Activated CD4-positive, alpha-beta memory T cell treated with anti-CD3 and anti-CD28 coated beads for 36 hours (primary cell): ENCODE measurements at regions not wholly inside any gene's neighbourhood (a gene's known extent, or its start where the extent isn't known, plus 50 kb on each side); places are given as distances from the start of the nearest gene placed in this dataset.

Source experiments
- CTCF ChIA-PET: fragments of 350-600 bp; sonication (Branson Sonifier 250); formaldehyde crosslinking; loops from one replicate; lab custom pipeline; 2021; ENCODE audit warnings: antibody characterized with exemption, inconsistent platforms; lab: Charles Lee
- POLR2A ChIA-PET: fragments of 350-600 bp; sonication (Branson Sonifier 250); formaldehyde crosslinking; loops from one replicate; lab custom pipeline; 2021; ENCODE audit warnings: antibody characterized with exemption; lab: Charles Lee
- DNase-seq: peaks from one replicate; pipeline ENCODE4 v3.0.0-alpha.2; 2020
- H3K27ac Mint-ChIP-seq: one replicate; pipeline ENCODE4 v1.8.0; 2021; ENCODE audit warnings: mixed read lengths
- H3K27me3 Mint-ChIP-seq: one replicate; pipeline ENCODE4 v1.8.0; 2021; ENCODE audit warnings: mixed read lengths
- H3K36me3 Mint-ChIP-seq: one replicate; pipeline ENCODE4 v1.8.0; 2021; ENCODE audit warnings: mixed read lengths
- H3K4me1 Mint-ChIP-seq: one replicate; pipeline ENCODE4 v1.8.0; 2021; ENCODE audit warnings: low read depth, mixed read lengths
- H3K4me3 Mint-ChIP-seq: one replicate; pipeline ENCODE4 v1.8.0; 2021; ENCODE audit warnings: mild to moderate bottlenecking, mixed read lengths
- H3K9me3 Mint-ChIP-seq: one replicate; pipeline ENCODE4 v1.8.0; 2021; ENCODE audit warnings: mixed read lengths
- intact Hi-C: fragments of 100-400 bp; cut with micrococcal nuclease; formaldehyde crosslinking; loops from one replicate; pipeline ENCODE4 v1.15.1; 2023

DNA sequence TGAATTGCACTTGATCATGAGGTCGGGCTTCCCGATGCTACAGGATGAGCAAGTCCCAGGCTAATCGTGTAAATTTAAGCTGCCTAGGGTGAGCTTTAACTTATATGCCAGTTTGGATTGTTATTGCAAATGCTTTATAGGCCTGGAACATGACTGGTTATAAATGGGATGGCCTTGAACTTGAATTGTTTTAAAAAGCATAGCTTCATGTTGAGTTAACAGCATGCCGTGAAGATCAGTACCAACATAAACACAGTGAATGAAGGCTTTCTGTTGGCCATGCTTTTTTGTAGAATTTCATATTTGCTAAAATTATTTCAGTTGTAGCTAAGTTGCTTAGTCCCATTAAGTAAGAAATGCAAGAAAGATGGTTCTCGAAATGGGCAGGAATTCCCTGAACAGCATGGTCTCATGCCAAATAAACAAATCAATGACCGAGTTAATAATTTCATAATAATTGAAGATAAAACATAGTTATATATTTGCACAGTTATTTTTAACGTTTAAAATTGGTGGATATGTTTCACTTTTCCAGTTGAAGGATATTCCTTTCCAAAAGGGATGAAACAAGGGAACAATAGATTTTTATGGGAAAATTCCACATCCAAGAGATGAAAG is 76.6 kb upstream of the ARID1B start:
- Mint-ChIP-seq H3K9me3 (no peaks in the 10 kb centered on the region), H3K4me1 (peaks cover 21% of the 10 kb centered on the region), H3K27me3 (peaks cover 5% of the 10 kb centered on the region), H3K27ac (no peak overlapping the region), H3K36me3 (no peaks in the 10 kb centered on the region), H3K4me3 (no peak overlapping the region)
- ChIA-PET POLR2A (no interaction called here), CTCF (interaction anchor here (0.9 kb wide), 1 partner anchor 21 kb away, joined by 5 read pairs; no protein-coding TSS in a partner anchor)
- no peak for DNase-seq
- intact Hi-C loops = no loop called here

GRCh38 chr6:156699935-156700334 is 77.2 kb upstream of the ARID1B start:
- peaks cover 21% of the 10 kb centered on the region for H3K4me1 Mint-ChIP-seq
- H3K4me3 Mint-ChIP-seq = no peak overlapping the region
- H3K36me3 Mint-ChIP-seq = no peaks in the 10 kb centered on the region
- peaks cover 3% of the 10 kb centered on the region for H3K27me3 Mint-ChIP-seq
- DNase-seq = no peak
- intact Hi-C loops = loop anchor here (10.0 kb wide), 1 partner anchor 255 kb away; no protein-coding TSS in a partner anchor
- POLR2A ChIA-PET = no interaction called here
- CTCF ChIA-PET = interaction anchor here (0.9 kb wide), 1 partner anchor 21 kb away, joined by 5 read pairs; no protein-coding TSS in a partner anchor
- no peak overlapping the region for H3K27ac Mint-ChIP-seq
- H3K9me3 Mint-ChIP-seq = no peaks in the 10 kb centered on the region

- Mint-ChIP-seq H3K27me3 (peaks cover 3% of the 10 kb centered on the region), H3K4me1 (peaks cover 24% of the 10 kb centered on the region), H3K27ac (no peak overlapping the region), H3K9me3 (no peaks in the 10 kb centered on the region), H3K4me3 (no peak overlapping the region), H3K36me3 (no peaks in the 10 kb centered on the region)
- POLR2A ChIA-PET = no interaction called here
- intact Hi-C loops = loop anchor here (10.0 kb wide), 1 partner anchor 256 kb away; no protein-coding TSS in a partner anchor
- peak; percentile 38 for DNase-seq
- CTCF ChIA-PET = no interaction called here
Measured at GRCh38 chr6:156699017-156699421, 78.2 kb upstream of the ARID1B start.

DNA sequence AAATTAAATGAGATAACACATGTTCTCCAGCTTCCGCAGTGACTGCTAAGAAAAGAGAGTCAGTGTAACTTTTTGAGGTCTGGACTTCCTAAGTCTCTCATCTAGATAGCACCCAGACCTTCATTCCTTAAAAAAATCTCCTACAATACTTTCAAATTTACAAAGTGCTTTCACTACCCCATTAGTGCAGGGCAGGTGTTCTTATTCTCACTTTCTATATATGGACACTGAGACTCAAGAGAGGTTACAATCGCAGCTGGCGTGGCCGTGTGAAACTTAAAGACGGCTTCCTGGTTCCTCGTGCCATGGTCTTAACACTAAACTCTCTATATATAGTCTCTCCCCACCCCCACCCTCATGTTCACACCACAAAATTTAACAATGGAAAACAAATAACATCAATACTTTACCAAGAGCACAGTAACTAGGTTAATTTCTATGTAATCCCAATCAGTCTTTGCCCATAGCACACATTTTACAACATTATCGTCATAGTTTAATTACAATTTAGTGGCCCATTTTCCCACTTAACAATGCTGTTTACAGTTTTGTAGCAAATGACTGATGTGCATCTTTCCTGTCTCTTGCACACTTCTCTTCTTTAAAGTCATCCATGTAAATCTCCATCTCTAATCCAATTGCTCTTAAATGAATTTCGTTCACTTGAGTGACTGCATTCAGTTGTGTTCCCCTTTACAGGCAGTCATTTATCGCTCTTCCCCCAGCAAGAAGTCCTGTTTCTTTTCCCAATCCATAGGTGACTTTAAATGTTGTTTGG is 78.8 kb upstream of the ARID1B start:
- no peak for DNase-seq
- Mint-ChIP-seq H3K9me3 (no peaks in the 10 kb centered on the region), H3K4me1 (peaks cover 24% of the 10 kb centered on the region), H3K36me3 (no peaks in the 10 kb centered on the region), H3K4me3 (no peak overlapping the region), H3K27ac (no peak overlapping the region), H3K27me3 (peaks cover 3% of the 10 kb centered on the region)
- ChIA-PET POLR2A (no interaction called here), CTCF (interaction anchor here (0.5 kb wide), 1 partner anchor 951 kb away, joined by 3 read pairs; no protein-coding TSS in a partner anchor)
- intact Hi-C loops = loop anchor here (10.0 kb wide), 1 partner anchor 256 kb away; no protein-coding TSS in a partner anchor

DNA sequence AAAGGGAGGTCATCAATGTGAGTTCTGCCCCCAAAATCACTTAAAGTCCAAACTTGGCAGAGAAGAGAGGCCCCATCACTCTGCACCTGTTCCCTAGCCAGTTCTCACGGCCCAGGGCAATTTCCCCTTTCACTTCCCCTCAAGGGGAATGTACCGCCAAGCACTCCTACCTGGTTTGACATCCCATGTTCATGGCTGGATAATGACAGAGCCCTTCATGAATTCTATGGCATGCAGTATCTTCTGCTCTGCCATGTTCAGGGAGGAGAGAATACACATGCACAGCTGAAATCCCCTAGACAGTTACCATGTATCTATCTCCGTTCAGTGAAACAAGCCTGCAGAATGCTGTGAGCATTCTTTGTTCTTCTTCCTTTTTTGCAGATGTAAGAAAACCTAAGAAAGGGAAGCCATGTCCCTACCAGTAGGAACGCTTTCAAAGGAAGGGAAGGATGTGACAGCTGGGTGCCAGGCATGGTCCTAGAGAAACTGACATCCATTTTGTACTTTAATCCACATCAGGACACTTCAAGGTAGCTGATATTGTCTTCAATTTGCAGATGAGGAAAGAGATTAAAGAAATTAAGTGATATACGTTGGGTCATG is 79.8 kb upstream of the ARID1B start:
- intact Hi-C loops = loop anchor here (10.0 kb wide), 1 partner anchor 257 kb away; no protein-coding TSS in a partner anchor
- peaks cover 3% of the 10 kb centered on the region for H3K27me3 Mint-ChIP-seq
- no peak for DNase-seq
- H3K4me3 Mint-ChIP-seq = no peak overlapping the region
- no peak overlapping the region for H3K27ac Mint-ChIP-seq
- no peaks in the 10 kb centered on the region for H3K9me3 Mint-ChIP-seq
- ChIA-PET POLR2A (no interaction called here), CTCF (no interaction called here)
- no peaks in the 10 kb centered on the region for H3K36me3 Mint-ChIP-seq
- H3K4me1 Mint-ChIP-seq = peaks cover 24% of the 10 kb centered on the region

DNA sequence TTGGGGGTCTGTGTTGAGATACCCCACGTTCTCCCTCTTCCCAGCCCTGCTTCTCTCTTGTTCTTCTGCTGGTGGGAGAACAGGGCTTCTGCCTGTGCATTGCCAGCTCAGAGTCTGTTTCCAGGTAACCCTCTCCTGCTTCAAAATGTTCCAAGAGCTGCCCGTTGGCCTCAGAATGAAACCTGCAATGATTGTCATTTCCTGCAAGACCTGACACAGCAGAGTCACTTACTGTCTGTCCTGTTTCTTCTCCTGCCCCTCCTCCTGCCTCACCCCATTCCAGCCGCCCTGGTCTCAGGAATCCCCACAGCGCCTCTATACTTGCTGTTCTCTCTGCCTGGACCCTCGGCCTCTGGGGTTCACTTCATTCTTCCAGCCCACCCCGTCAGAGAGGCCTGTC is 81.4 kb upstream of the ARID1B start:
- H3K27ac Mint-ChIP-seq = peak overlapping the region; percentile 4
- H3K4me1 Mint-ChIP-seq = peaks cover 31% of the 10 kb centered on the region
- H3K27me3 Mint-ChIP-seq = peaks cover 3% of the 10 kb centered on the region
- ChIA-PET POLR2A (no interaction called here), CTCF (interaction anchor here (0.7 kb wide), 1 partner anchor 586 kb away, joined by 3 read pairs; no protein-coding TSS in a partner anchor)
- no peak overlapping the region for H3K4me3 Mint-ChIP-seq
- peak; percentile 52 for DNase-seq
- H3K9me3 Mint-ChIP-seq = no peaks in the 10 kb centered on the region
- intact Hi-C loops = loop anchor here (10.0 kb wide), 1 partner anchor 259 kb away; no protein-coding TSS in a partner anchor
- H3K36me3 Mint-ChIP-seq = no peaks in the 10 kb centered on the region

GRCh38 chr6:156694679-156695078 is 82.5 kb upstream of the ARID1B start:
- H3K27ac Mint-ChIP-seq = no peak overlapping the region
- no peak overlapping the region for H3K4me3 Mint-ChIP-seq
- intact Hi-C loops = loop anchor here (10.0 kb wide), 1 partner anchor 260 kb away; no protein-coding TSS in a partner anchor
- CTCF ChIA-PET = no interaction called here
- no peaks in the 10 kb centered on the region for H3K36me3 Mint-ChIP-seq
- POLR2A ChIA-PET = no interaction called here
- peak; percentile 24 for DNase-seq
- no peaks in the 10 kb centered on the region for H3K9me3 Mint-ChIP-seq
- peaks cover 34% of the 10 kb centered on the region for H3K4me1 Mint-ChIP-seq
- peaks cover 3% of the 10 kb centered on the region for H3K27me3 Mint-ChIP-seq

DNA sequence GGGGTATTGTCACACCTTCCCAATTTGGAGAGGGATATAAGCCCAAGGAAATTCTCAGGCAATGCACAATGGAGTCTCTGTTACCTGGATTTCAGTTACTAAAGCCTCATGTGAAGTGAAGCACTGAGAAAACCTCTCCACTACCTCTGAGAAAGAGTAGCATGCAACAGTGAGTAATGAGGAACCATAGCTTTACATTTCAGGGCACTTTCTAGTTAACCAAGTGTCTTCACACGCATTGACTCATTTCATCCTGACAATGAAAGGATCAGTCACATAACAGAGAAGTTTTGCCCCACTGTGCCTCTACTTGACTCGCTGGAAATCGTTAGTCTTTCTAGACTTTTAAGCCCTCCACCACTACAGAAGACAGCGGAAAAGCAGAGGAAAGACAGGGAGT is 86.2 kb upstream of the ARID1B start:
- Mint-ChIP-seq H3K36me3 (no peaks in the 10 kb centered on the region), H3K4me3 (no peak overlapping the region), H3K9me3 (no peaks in the 10 kb centered on the region), H3K4me1 (peaks cover 28% of the 10 kb centered on the region), H3K27ac (no peak overlapping the region), H3K27me3 (peaks cover 3% of the 10 kb centered on the region)
- DNase-seq = no peak
- POLR2A ChIA-PET = interaction anchor here (0.6 to 1.3 kb wide), 2 partner anchors 88 to 378 kb away, joined by 3 to 5 read pairs; no protein-coding TSS in a partner anchor
- CTCF ChIA-PET = no interaction called here
- intact Hi-C loops = loop anchor here (10.0 kb wide), 1 partner anchor 264 kb away; no protein-coding TSS in a partner anchor

DNA sequence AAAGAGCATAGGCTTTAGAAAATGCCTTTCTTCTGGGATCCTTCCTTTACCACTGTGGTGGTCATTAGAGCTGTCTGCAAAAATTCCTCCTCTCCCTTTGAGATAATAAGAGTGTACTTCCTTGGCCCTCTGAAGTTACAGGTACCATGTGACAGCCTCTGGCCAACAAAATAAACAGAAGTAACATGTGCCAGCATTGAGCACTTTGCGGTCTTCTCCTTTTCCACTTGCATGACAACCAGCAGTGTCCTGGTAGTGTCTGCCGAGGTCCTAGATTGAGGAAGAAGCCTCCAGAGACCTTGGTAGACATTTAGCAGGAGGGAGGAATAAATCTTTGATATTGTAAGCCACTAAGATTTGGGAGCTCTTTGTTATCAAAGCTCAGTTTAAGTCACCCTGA is 87.5 kb upstream of the ARID1B start:
- H3K4me1 Mint-ChIP-seq = peaks cover 26% of the 10 kb centered on the region
- H3K36me3 Mint-ChIP-seq = no peaks in the 10 kb centered on the region
- H3K27me3 Mint-ChIP-seq = no peaks in the 10 kb centered on the region
- no peak overlapping the region for H3K27ac Mint-ChIP-seq
- H3K9me3 Mint-ChIP-seq = no peaks in the 10 kb centered on the region
- DNase-seq = no peak
- intact Hi-C loops = loop anchor here (10.0 kb wide), 3 partner anchors 265 to 1375 kb away; partner anchors contain the start of gene TFB1M
- ChIA-PET POLR2A (no interaction called here), CTCF (no interaction called here)
- no peak overlapping the region for H3K4me3 Mint-ChIP-seq

DNA sequence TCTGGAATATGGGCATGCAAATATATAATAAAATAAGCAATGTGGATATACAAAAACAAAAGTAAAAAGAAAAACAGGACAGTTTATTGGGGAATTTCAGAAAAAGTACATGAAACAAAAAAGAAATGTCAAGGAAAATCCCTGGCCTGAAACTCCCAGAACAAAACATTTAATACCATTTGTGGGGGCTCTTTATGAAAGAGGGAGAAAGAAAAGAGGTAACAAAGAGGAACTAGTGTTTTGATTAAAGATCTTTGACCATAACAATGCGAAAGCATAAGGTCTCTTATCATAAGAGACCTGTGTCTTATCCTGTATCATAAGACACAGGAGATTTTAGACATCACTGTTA is 88.6 kb upstream of the ARID1B start:
- Mint-ChIP-seq H3K36me3 (no peaks in the 10 kb centered on the region), H3K4me1 (peaks cover 24% of the 10 kb centered on the region), H3K27me3 (no peaks in the 10 kb centered on the region), H3K27ac (no peak overlapping the region), H3K4me3 (no peak overlapping the region), H3K9me3 (no peaks in the 10 kb centered on the region)
- intact Hi-C loops = loop anchor here (10.0 kb wide), 2 partner anchors 294 to 1374 kb away; partner anchors contain the start of gene TFB1M
- ChIA-PET POLR2A (interaction anchor here (0.7 kb wide), 1 partner anchor 89 kb away, joined by 3 read pairs; the partner anchor contains the start of gene ARID1B), CTCF (no interaction called here)
- DNase-seq = no peak

GRCh38 chr6:156687789-156688619 is 89.2 kb upstream of the ARID1B start:
- intact Hi-C loops = loop anchor here (1.0 to 10.0 kb wide), 6 partner anchors 33 to 1373 kb away; partner anchors contain the start of genes ARID1B and TFB1M
- no peaks in the 10 kb centered on the region for H3K27me3 Mint-ChIP-seq
- DNase-seq = no peak
- H3K27ac Mint-ChIP-seq = peak overlapping the region; percentile 21
- no peaks in the 10 kb centered on the region for H3K9me3 Mint-ChIP-seq
- POLR2A ChIA-PET = interaction anchor here (0.7 to 2.3 kb wide), 2 partner anchors 89 to 92 kb away, joined by 3 to 8 read pairs; partner anchors contain the start of gene ARID1B
- H3K4me3 Mint-ChIP-seq = peak overlapping the region; percentile 63
- no peaks in the 10 kb centered on the region for H3K36me3 Mint-ChIP-seq
- H3K4me1 Mint-ChIP-seq = peaks cover 24% of the 10 kb centered on the region
- CTCF ChIA-PET = interaction anchor here (1.6 kb wide), 1 partner anchor 332 kb away, joined by 4 read pairs; no protein-coding TSS in a partner anchor
